Suprapubic skin (tissue), 4 donors: ENCODE measurements at regions not wholly inside any gene's neighbourhood (a gene's known extent, or its start where the extent isn't known, plus 50 kb on each side); places are given as distances from the start of the nearest gene placed in this dataset.

Source experiments
- CTCF ChIP-seq, 2 donors: fragments of 200-600 bp in 1 of 2; fragments of 450-650 bp in 1 of 2; sonication (generic) in 1 of 2; IDR thresholded peaks; one replicate each; pipeline ENCODE4 v1.5.1; 2016 to 2019; ENCODE audit warnings: antibody characterized with exemption in 2 of 2, mild to moderate bottlenecking in 1 of 2, moderate library complexity in 1 of 2
- EP300 ChIP-seq: sonication (generic); formaldehyde crosslinking; IDR thresholded peaks from one replicate; pipeline ENCODE4 v1.6.1; 2017; ENCODE audit warnings: antibody characterized with exemption
- POLR2A ChIP-seq, 2 donors: fragments of 450-650 bp; IDR thresholded peaks; one replicate each; pipeline ENCODE4 v1.6.1; 2017; ENCODE audit warnings: antibody characterized with exemption in 2 of 2, mild to moderate bottlenecking in 2 of 2, moderate library complexity in 2 of 2
- POLR2AphosphoS5 ChIP-seq, 3 donors: sonication (generic); formaldehyde crosslinking; IDR thresholded peaks; one replicate each; pipeline ENCODE4 v1.6.1; 2017; ENCODE audit warnings: antibody characterized with exemption in 3 of 3

DNA sequence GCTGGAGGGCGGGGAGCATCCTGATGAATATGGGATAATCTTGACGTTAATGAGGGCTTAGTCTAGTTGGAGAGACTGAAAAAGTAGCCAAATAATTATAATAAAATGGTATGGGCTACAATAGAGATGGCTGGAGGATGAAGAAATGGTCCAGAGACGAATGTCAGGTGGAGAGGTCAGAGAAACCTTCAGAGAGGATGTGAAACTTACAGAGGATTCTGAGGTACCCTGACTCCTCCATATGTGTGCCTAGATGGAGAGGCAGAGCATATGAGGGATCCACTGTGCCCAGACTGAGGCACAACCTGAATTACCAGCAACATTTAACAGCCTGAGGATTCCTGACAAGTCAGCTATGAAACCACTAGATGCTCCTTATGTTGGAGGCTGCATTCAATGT lies 417.0 kb downstream of the ATP23 start:
- TF ChIP-seq CTCF (IDR thresholded peaks at IDR 0.05), result no peak
- TF ChIP-seq POLR2A (IDR thresholded peaks at IDR 0.05), result no peak
- no peak for TF ChIP-seq POLR2AphosphoS5 (IDR thresholded peaks at IDR 0.05)
- TF ChIP-seq EP300, result no peak
